GM23338 (cell line): ENCODE measurements at regions not wholly inside any gene's neighbourhood (a gene's known extent, or its start where the extent isn't known, plus 50 kb on each side); places are given as distances from the start of the nearest gene placed in this dataset.

ENCODE experiments used
- ATAC-seq: fragments of 200-7000 bp; cut with Tn5 transposase; 3 replicates; pipeline ENCODE4 v1.9.1; 2020
- DNase-seq: peaks from one replicate; pipeline ENCODE4 v3.0.0-alpha.2; 2015; ENCODE audit warnings: low spot score
- H2AFZ ChIP-seq: fragments of 200-600 bp; sonication (generic); 2 replicates; pipeline ENCODE4 v1.8.0; 2016; ENCODE audit warnings: antibody characterized with exemption, mild to moderate bottlenecking, moderate library complexity
- H3F3A ChIP-seq: fragments of 200-600 bp; sonication (generic); replicated peaks from 2 replicates; pipeline ENCODE4 v1.8.0; 2017; ENCODE audit warnings: antibody characterized with exemption, mixed run types, low read depth
- H3K27ac ChIP-seq: fragments of 200-600 bp; sonication (generic); 2 replicates; pipeline ENCODE4 v1.6.1; 2016; ENCODE audit warnings: low read depth
- H3K27me3 ChIP-seq: fragments of 200-600 bp; sonication (generic); 2 replicates; pipeline ENCODE4 v1.8.0; 2016; ENCODE audit warnings: mild to moderate bottlenecking, mixed run types, moderate library complexity; ENCODE audit not compliant: insufficient read depth
- H3K36me3 ChIP-seq: fragments of 200-600 bp; sonication (generic); 2 replicates; pipeline ENCODE4 v1.8.0; 2016; ENCODE audit warnings: mild to moderate bottlenecking; ENCODE audit not compliant: insufficient read depth
- H3K4me1 ChIP-seq: fragments of 200-600 bp; sonication (generic); 2 replicates; pipeline ENCODE4 v1.8.0; 2016; ENCODE audit warnings: mild to moderate bottlenecking, moderate library complexity; ENCODE audit not compliant: insufficient read depth
- H3K4me2 ChIP-seq: fragments of 200-600 bp; sonication (generic); 2 replicates; pipeline ENCODE4 v1.7.1; 2017; ENCODE audit warnings: mixed run types
- H3K4me3 ChIP-seq: fragments of 200-600 bp; sonication (generic); 2 replicates; pipeline ENCODE4 v1.6.1; 2016; ENCODE audit warnings: mixed run types
- H3K79me2 ChIP-seq: fragments of 200-600 bp; sonication (generic); replicated peaks from 2 replicates; pipeline ENCODE4 v1.8.0; 2017; ENCODE audit warnings: mild to moderate bottlenecking; ENCODE audit not compliant: insufficient read depth
- H3K9me2 ChIP-seq: fragments of 200-600 bp; sonication (generic); 2 replicates; pipeline ENCODE4 v1.8.0; 2017; ENCODE audit not compliant: insufficient read depth
- H4K20me1 ChIP-seq: fragments of 200-600 bp; sonication (generic); replicated peaks from 2 replicates; pipeline ENCODE4 v1.8.0; 2017; ENCODE audit warnings: mild to moderate bottlenecking; ENCODE audit not compliant: insufficient read depth
- H3K27ac Mint-ChIP-seq: 2 replicates; pipeline ENCODE4 v1.8.0; 2020; ENCODE audit warnings: inconsistent platforms, mild to moderate bottlenecking, moderate library complexity, mixed read lengths
- H3K27me3 Mint-ChIP-seq: 3 replicates; pipeline ENCODE4 v1.8.0; 2022; ENCODE audit warnings: low read depth, mild to moderate bottlenecking, moderate library complexity, mixed read lengths, inconsistent platforms; ENCODE audit not compliant: insufficient read depth, poor library complexity
- H3K36me3 Mint-ChIP-seq: 3 replicates; pipeline ENCODE4 v1.8.0; 2021; ENCODE audit warnings: low read depth, mild to moderate bottlenecking, inconsistent platforms, moderate library complexity, mixed read lengths
- H3K4me1 Mint-ChIP-seq: 3 replicates; pipeline ENCODE4 v1.8.0; 2020; ENCODE audit warnings: mild to moderate bottlenecking, inconsistent platforms, mixed read lengths
- H3K4me3 Mint-ChIP-seq: 3 replicates; pipeline ENCODE4 v1.8.0; 2021; ENCODE audit warnings: moderate library complexity, mild to moderate bottlenecking, inconsistent platforms, mixed read lengths
- H3K9me3 Mint-ChIP-seq: 3 replicates; pipeline ENCODE4 v1.8.0; 2020; ENCODE audit warnings: moderate library complexity, mild to moderate bottlenecking, inconsistent platforms, mixed read lengths
- CREB1 ChIP-seq: fragments of 250-450 bp; sonication (Bioruptor Pico); IDR thresholded peaks from 2 replicates; pipeline ENCODE4 v1.5.0; 2020; ENCODE audit warnings: low read depth, mild to moderate bottlenecking, moderate library complexity
- CTCF ChIP-seq, 2 experiments: fragments of 200-600 bp in 1 of 2; sonication (generic) in 1 of 2; conservative IDR thresholded peaks; 2 replicates each; pipeline versions ENCODE4 v1.5.1 to v1.6.1; 2016 to 2017; ENCODE audit warnings: antibody characterized with exemption in 2 of 2, low read depth in 2 of 2, mild to moderate bottlenecking in 2 of 2, moderate library complexity in 1 of 2
- ETS1 ChIP-seq: IDR thresholded peaks from 2 replicates; pipeline ENCODE4 v1.6.1; 2016; ENCODE audit warnings: antibody characterized with exemption
- EZH2 ChIP-seq: fragments of 200-600 bp; sonication (generic); IDR thresholded peaks from one replicate; pipeline ENCODE4 v1.8.0; 2017; ENCODE audit warnings: antibody characterized with exemption, mild to moderate bottlenecking, low read depth; ENCODE audit not compliant: unreplicated experiment
- EZH2phosphoT487 ChIP-seq: fragments of 200-600 bp; sonication (generic); IDR thresholded peaks from one replicate; pipeline ENCODE4 v1.8.1; 2018; ENCODE audit warnings: antibody characterized with exemption; ENCODE audit not compliant: unreplicated experiment
- JUNB ChIP-seq: IDR thresholded peaks from one replicate; pipeline ENCODE4 v1.6.1; 2016; ENCODE audit warnings: antibody characterized with exemption; ENCODE audit not compliant: unreplicated experiment
- NANOG ChIP-seq: IDR thresholded peaks from 2 replicates; pipeline ENCODE4 v1.6.1; 2016; ENCODE audit warnings: antibody characterized with exemption, borderline replicate concordance
- POLR2AphosphoS5 ChIP-seq: IDR thresholded peaks from 2 replicates; pipeline ENCODE4 v1.6.1; 2016; ENCODE audit warnings: antibody characterized with exemption, low read depth
- STAT1 ChIP-seq: IDR thresholded peaks from one replicate; pipeline ENCODE4 v1.6.1; 2016; ENCODE audit warnings: antibody characterized with exemption; ENCODE audit not compliant: unreplicated experiment
- ZNF114 ChIP-seq: fragments of 250-450 bp; sonication (Bioruptor Pico); IDR thresholded peaks from 2 replicates; pipeline ENCODE4 v1.5.0; 2020; ENCODE audit warnings: mild to moderate bottlenecking, moderate library complexity
- ZNF331 ChIP-seq: fragments of 250-450 bp; sonication (Bioruptor Pico); IDR thresholded peaks from 2 replicates; pipeline ENCODE4 v1.5.0; 2020; ENCODE audit warnings: low read depth, mild to moderate bottlenecking, moderate library complexity
- ZNF462 ChIP-seq: fragments of 250-450 bp; sonication (Bioruptor Pico); IDR thresholded peaks from 2 replicates; pipeline ENCODE4 v1.5.0; 2020; ENCODE audit warnings: mild to moderate bottlenecking, moderate library complexity

- no peak for TF ChIP-seq ZNF114 (CRISPR knock-in tag)
- no peak for TF ChIP-seq POLR2AphosphoS5
- TF ChIP-seq JUNB, result no peak
- no peak for TF ChIP-seq STAT1
- Histone ChIP-seq H2AFZ (0 out of 2 replicates have a peak overlapping the region, but pooled peaks have one; percentile 56), H3K27ac (no peak overlapping the region), H3F3A (no peaks in the 10 kb centered on the region), H3K36me3 (no peaks in the 10 kb centered on the region), H3K79me2 (no peaks in the 10 kb centered on the region), H3K27me3 (no peaks in the 10 kb centered on the region), H4K20me1 (no peaks in the 10 kb centered on the region), H3K4me2 (no peak overlapping the region), H3K4me1 (no peaks in the 10 kb centered on the region), H3K4me3 (no peak overlapping the region), H3K9me2 (no peaks in the 10 kb centered on the region)
- Mint-ChIP-seq H3K4me1 (no peaks in the 10 kb centered on the region), H3K4me3 (no peak overlapping the region), H3K9me3 (no peaks in the 10 kb centered on the region), H3K36me3 (no peaks in the 10 kb centered on the region), H3K27ac (no peak overlapping the region), H3K27me3 (no peaks in the 10 kb centered on the region)
- DNase-seq (no peak), ATAC-seq (no peak)
These were observed 475.3 kb upstream of the NRSN1 start for GRCh38 chr6:23650676-23651075.

GRCh38 chr6:23654745-23655144 is 471.3 kb upstream of the NRSN1 start:
- Histone ChIP-seq H3K9me2 (no peaks in the 10 kb centered on the region), H3K79me2 (no peaks in the 10 kb centered on the region), H4K20me1 (no peaks in the 10 kb centered on the region), H3K4me1 (peaks cover 6% of the 10 kb centered on the region; the same call in 1 of the 2 replicates), H3K4me3 (no peak overlapping the region), H3F3A (no peaks in the 10 kb centered on the region), H3K36me3 (no peaks in the 10 kb centered on the region), H2AFZ (0 out of 2 replicates have a peak overlapping the region, but pooled peaks have one; percentile 74), H3K4me2 (no peak overlapping the region), H3K27ac (no peak overlapping the region), H3K27me3 (no peaks in the 10 kb centered on the region)
- ATAC-seq (no peak), DNase-seq (no peak)
- peaks cover 19% of the 10 kb centered on the region for H3K4me1 Mint-ChIP-seq
- peaks cover 10% of the 10 kb centered on the region for H3K27me3 Mint-ChIP-seq
- no peaks in the 10 kb centered on the region for H3K36me3 Mint-ChIP-seq
- no peak overlapping the region for H3K27ac Mint-ChIP-seq
- H3K4me3 Mint-ChIP-seq, result no peak overlapping the region
- no peaks in the 10 kb centered on the region for H3K9me3 Mint-ChIP-seq
- no peak for TF ChIP-seq CREB1 (CRISPR knock-in tag)
- no peak for TF ChIP-seq ETS1
- TF ChIP-seq ZNF114 (CRISPR knock-in tag), result no peak
- no peak for TF ChIP-seq NANOG
- TF ChIP-seq CTCF (conservative IDR thresholded peaks at IDR 0.05; ENCODE audit: low read depth in 2 of 2), result no peak
- no peak for TF ChIP-seq ZNF462 (CRISPR knock-in tag)
- TF ChIP-seq JUNB, result no peak
- no peak for TF ChIP-seq EZH2phosphoT487
- no peak for TF ChIP-seq EZH2
- TF ChIP-seq POLR2AphosphoS5, result no peak
- no peak for TF ChIP-seq ZNF331 (CRISPR knock-in tag)
